Peyer's patch (tissue), 4 donors: ENCODE measurements at regions not wholly inside any gene's neighbourhood (a gene's known extent, or its start where the extent isn't known, plus 50 kb on each side); places are given as distances from the start of the nearest gene placed in this dataset.

Source experiments
- POLR2A ChIP-seq, 2 donors: fragments of 450-650 bp; IDR thresholded peaks; one replicate each; pipeline ENCODE4 v1.5.1; 2017; ENCODE audit warnings: antibody characterized with exemption in 2 of 2, mild to moderate bottlenecking in 2 of 2, moderate library complexity in 2 of 2
- TF ChIP-seq, protein P1 (sequence below), 6 experiments: fragments of 450-650 bp in 4 of 6; fragments of 200-600 bp in 2 of 6; sonication (generic) in 1 of 6; IDR thresholded peaks; one replicate each; pipeline ENCODE4 v1.5.1; 2017 to 2019; ENCODE audit warnings: antibody characterized with exemption in 6 of 6, mild to moderate bottlenecking in 3 of 6, moderate library complexity in 1 of 6

DNA sequence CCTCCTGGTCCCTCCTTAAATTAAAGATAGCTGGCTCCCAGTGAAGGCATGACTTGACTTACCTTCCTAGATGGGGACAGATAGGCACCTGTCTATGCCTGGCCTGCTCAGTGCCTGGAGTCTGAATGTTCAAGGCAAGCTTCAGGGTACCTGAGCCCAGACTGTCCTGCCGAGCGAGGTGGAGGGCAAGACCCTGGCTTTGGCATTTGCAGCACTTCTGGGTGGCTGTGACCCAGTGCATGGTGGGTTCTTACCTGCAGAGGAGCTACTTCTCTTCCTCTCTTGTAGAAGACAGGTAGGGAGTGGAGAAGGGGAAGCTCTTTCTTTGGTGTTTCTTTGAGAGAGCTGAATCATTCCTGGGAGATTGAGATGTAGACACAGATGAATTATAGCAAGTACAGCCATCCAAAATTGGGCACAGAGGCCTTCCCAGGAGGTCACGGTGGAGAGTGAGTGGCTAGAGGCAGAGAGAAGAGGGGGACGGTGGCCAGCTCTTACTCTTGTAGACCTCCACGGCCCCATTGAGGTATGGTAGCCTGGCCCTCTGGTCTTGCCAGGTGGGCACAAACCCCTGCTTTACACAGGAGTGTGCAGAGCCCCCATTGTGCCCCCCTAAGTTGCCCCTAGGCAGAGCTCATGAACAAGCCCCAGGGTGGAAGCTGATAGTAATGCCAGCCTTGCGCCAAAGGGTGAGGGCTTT, 402.5 kb upstream of the TPM1 start:
- TF ChIP-seq, protein P1, sequence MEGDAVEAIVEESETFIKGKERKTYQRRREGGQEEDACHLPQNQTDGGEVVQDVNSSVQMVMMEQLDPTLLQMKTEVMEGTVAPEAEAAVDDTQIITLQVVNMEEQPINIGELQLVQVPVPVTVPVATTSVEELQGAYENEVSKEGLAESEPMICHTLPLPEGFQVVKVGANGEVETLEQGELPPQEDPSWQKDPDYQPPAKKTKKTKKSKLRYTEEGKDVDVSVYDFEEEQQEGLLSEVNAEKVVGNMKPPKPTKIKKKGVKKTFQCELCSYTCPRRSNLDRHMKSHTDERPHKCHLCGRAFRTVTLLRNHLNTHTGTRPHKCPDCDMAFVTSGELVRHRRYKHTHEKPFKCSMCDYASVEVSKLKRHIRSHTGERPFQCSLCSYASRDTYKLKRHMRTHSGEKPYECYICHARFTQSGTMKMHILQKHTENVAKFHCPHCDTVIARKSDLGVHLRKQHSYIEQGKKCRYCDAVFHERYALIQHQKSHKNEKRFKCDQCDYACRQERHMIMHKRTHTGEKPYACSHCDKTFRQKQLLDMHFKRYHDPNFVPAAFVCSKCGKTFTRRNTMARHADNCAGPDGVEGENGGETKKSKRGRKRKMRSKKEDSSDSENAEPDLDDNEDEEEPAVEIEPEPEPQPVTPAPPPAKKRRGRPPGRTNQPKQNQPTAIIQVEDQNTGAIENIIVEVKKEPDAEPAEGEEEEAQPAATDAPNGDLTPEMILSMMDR (IDR thresholded peaks at IDR 0.05), result no peak
- TF ChIP-seq POLR2A (IDR thresholded peaks at IDR 0.05), result no peak
